GM23248 (cell line): ENCODE measurements at regions not wholly inside any gene's neighbourhood (a gene's known extent, or its start where the extent isn't known, plus 50 kb on each side); places are given as distances from the start of the nearest gene placed in this dataset.

Source experiments
- DNase-seq: peaks from one replicate; pipeline ENCODE4 v3.0.0-alpha.2; 2015
- H2AFZ ChIP-seq: fragments of 200-600 bp; sonication (generic); 2 replicates; pipeline ENCODE4 v1.6.1; 2016; ENCODE audit warnings: antibody characterized with exemption
- H3F3A ChIP-seq: fragments of 200-600 bp; sonication (generic); 2 replicates; pipeline ENCODE4 v1.6.1; 2016; ENCODE audit warnings: mild to moderate bottlenecking, antibody characterized with exemption, mixed run types; ENCODE audit not compliant: insufficient read depth
- H3K27ac ChIP-seq: fragments of 200-600 bp; sonication (generic); 2 replicates; pipeline ENCODE4 v1.5.1; 2016; ENCODE audit warnings: mild to moderate bottlenecking
- H3K27me3 ChIP-seq: fragments of 200-600 bp; sonication (generic); replicated peaks from 2 replicates; pipeline ENCODE4 v1.6.1; 2016; ENCODE audit warnings: mild to moderate bottlenecking; ENCODE audit not compliant: insufficient read depth
- H3K36me3 ChIP-seq: fragments of 200-600 bp; sonication (generic); 2 replicates; pipeline ENCODE4 v1.6.1; 2016; ENCODE audit warnings: low read depth, mild to moderate bottlenecking
- H3K4me1 ChIP-seq: fragments of 200-600 bp; sonication (generic); 2 replicates; pipeline ENCODE4 v1.6.1; 2016; ENCODE audit warnings: mild to moderate bottlenecking; ENCODE audit not compliant: insufficient read depth
- H3K4me2 ChIP-seq: fragments of 200-600 bp; sonication (generic); one replicate; pipeline ENCODE4 v1.6.1; 2016; ENCODE audit warnings: mild to moderate bottlenecking; ENCODE audit not compliant: unreplicated experiment
- H3K4me3 ChIP-seq: fragments of 200-600 bp; sonication (generic); 2 replicates; pipeline ENCODE4 v1.5.1; 2016; ENCODE audit warnings: mild to moderate bottlenecking
- H3K79me2 ChIP-seq: fragments of 200-600 bp; sonication (generic); 2 replicates; pipeline ENCODE4 v1.6.1; 2016; ENCODE audit warnings: mild to moderate bottlenecking; ENCODE audit not compliant: insufficient read depth
- H3K9ac ChIP-seq: fragments of 200-600 bp; sonication (generic); 2 replicates; pipeline ENCODE4 v1.6.1; 2016; ENCODE audit warnings: mild to moderate bottlenecking
- H3K9me2 ChIP-seq: fragments of 200-600 bp; sonication (generic); 2 replicates; pipeline ENCODE4 v1.6.1; 2016; ENCODE audit warnings: mixed run types, mild to moderate bottlenecking, moderate library complexity; ENCODE audit not compliant: insufficient read depth
- H3K9me3 ChIP-seq: fragments of 200-600 bp; sonication (generic); one replicate; pipeline ENCODE4 v1.6.1; 2017; ENCODE audit warnings: low read depth
- H4K20me1 ChIP-seq: fragments of 200-600 bp; sonication (generic); 2 replicates; pipeline ENCODE4 v1.6.0; 2016; ENCODE audit not compliant: insufficient read depth
- EZH2 ChIP-seq: fragments of 200-600 bp; sonication (generic); IDR thresholded peaks from 2 replicates; pipeline ENCODE4 v1.6.1; 2018; ENCODE audit warnings: antibody characterized with exemption, mild to moderate bottlenecking; ENCODE audit not compliant: insufficient read depth, poor library complexity, severe bottlenecking
- EZH2phosphoT487 ChIP-seq: fragments of 200-600 bp; sonication (generic); IDR thresholded peaks from 2 replicates; pipeline ENCODE4 v1.6.1; 2018; ENCODE audit warnings: antibody characterized with exemption, moderate library complexity, mild to moderate bottlenecking, low read depth; ENCODE audit not compliant: insufficient read depth
- WGBS, 2 experiments: methylation state at CpG; one replicate each; pipeline ENCODE4 v1.1.6; 2015 to 2017; ENCODE audit warnings: low lambda C conversion rate in 2 of 2, low coverage in 1 of 2; ENCODE audit errors: missing lambda C conversion rate in 2 of 2; 5-methylcytosine and 5-hydroxymethylcytosine counted together
- in situ Hi-C: fragments of 300-500 bp; cut with MboI; formaldehyde crosslinking; loops from 2 replicates; pipeline ENCODE4 v1.15.0; 2020

DNA sequence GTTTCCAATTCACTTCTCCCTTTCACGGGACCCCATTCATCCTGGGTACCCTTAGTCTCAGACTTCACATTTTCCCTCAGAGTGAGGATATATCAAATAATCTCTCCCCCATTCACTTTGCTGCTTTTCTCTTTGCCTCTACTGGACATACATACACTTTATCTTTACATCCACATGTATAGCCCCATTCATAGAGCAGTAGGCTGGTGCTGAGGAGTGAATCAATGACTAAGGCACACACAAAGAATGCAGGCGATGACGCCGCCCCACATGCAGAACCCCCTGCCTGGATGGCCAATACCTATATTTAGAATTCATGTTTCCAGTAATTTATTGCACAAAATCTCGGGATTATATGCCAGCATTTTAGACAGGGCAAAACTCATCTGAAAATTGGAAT lies 554.3 kb upstream of the TENM3 start:
- no peak for DNase-seq
- no peak overlapping the region for H3K4me3 ChIP-seq
- H3F3A ChIP-seq, result no peaks in the 10 kb centered on the region; the same call in 1 of the 2 replicates
- WGBS, 2 experiments, result 22 to 28% methylated on average over 5 of the region's 5 CpGs
- H3K4me2 ChIP-seq, result no peak overlapping the region
- H3K36me3 ChIP-seq, result no peaks in the 10 kb centered on the region
- H2AFZ ChIP-seq, result no peak overlapping the region
- H3K4me1 ChIP-seq, result peaks cover 22% of the 10 kb centered on the region
- TF ChIP-seq EZH2phosphoT487, result no peak
- TF ChIP-seq EZH2, result no peak
- H3K9me2 ChIP-seq, result no peaks in the 10 kb centered on the region
- H4K20me1 ChIP-seq, result no peaks in the 10 kb centered on the region
- H3K9ac ChIP-seq, result no peak overlapping the region
- in situ Hi-C loops, result no loop called here
- no peaks in the 10 kb centered on the region for H3K9me3 ChIP-seq
- no peaks in the 10 kb centered on the region for H3K79me2 ChIP-seq
- no peaks in the 10 kb centered on the region for H3K27me3 ChIP-seq
- no peak overlapping the region for H3K27ac ChIP-seq

DNA sequence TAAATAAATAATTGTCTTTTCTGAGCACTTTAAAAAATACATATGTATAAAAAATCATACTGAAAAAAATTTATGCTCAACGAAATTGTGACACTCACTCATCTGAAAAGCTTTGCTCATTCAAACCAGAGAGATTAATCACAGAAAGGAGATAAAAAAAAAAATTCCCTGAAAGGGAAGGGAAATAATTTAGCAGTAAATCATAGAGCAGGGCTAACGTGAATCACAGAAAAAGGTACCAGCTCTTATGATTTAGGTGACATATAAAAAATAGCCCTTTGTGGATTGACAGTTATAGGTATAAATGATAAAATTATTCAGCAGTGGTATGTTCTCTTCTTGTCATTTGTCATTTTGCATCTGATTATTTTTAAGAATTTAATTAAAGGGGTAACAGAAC lies 552.7 kb upstream of the TENM3 start:
- Histone ChIP-seq H4K20me1 (no peaks in the 10 kb centered on the region), H3K27me3 (no peaks in the 10 kb centered on the region), H3K4me1 (peaks cover 18% of the 10 kb centered on the region), H3F3A (no peaks in the 10 kb centered on the region), H3K4me2 (no peak overlapping the region), H3K9ac (no peak overlapping the region), H3K4me3 (no peak overlapping the region), H2AFZ (no peak overlapping the region), H3K36me3 (no peaks in the 10 kb centered on the region), H3K9me2 (no peaks in the 10 kb centered on the region), H3K27ac (no peak overlapping the region), H3K79me2 (no peaks in the 10 kb centered on the region), H3K9me3 (no peaks in the 10 kb centered on the region)
- in situ Hi-C loops, result no loop called here
- no peak for DNase-seq
- TF ChIP-seq EZH2, result no peak
- no peak for TF ChIP-seq EZH2phosphoT487
- 0 to 1% methylated on average over 2 of the region's 2 CpGs for WGBS, 2 experiments

DNA sequence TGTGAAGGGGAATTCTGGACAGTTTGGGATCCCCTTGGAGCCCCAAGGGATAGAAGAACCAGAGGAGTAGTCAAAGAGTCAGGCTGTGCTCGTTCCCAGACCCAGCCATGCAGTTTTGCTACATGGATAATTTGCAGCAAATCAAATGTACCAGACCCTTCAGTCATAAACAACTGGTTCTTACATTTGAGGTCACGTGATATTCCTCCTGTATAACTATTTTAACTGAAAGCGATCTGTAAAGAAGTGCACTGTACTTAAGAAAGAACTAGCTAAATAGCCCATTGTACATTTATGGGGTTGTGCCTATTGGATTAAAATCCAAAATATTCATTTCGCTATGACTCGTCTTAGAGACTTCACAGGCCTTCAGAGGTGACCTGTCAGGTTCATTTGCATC lies 550.2 kb upstream of the TENM3 start:
- Histone ChIP-seq H3F3A (no peaks in the 10 kb centered on the region), H3K9ac (no peak overlapping the region), H3K4me3 (no peak overlapping the region), H3K27ac (no peak overlapping the region), H3K36me3 (no peaks in the 10 kb centered on the region), H3K79me2 (no peaks in the 10 kb centered on the region), H3K27me3 (no peaks in the 10 kb centered on the region), H3K9me3 (no peaks in the 10 kb centered on the region), H3K9me2 (no peaks in the 10 kb centered on the region), H2AFZ (no peak overlapping the region), H3K4me1 (no peaks in the 10 kb centered on the region), H3K4me2 (no peak overlapping the region), H4K20me1 (no peaks in the 10 kb centered on the region)
- no peak for DNase-seq
- WGBS, 2 experiments, result 12 to 15% methylated on average over 5 of the region's 5 CpGs
- TF ChIP-seq EZH2 (no peak), EZH2phosphoT487 (no peak)
- in situ Hi-C loops, result no loop called here

DNA sequence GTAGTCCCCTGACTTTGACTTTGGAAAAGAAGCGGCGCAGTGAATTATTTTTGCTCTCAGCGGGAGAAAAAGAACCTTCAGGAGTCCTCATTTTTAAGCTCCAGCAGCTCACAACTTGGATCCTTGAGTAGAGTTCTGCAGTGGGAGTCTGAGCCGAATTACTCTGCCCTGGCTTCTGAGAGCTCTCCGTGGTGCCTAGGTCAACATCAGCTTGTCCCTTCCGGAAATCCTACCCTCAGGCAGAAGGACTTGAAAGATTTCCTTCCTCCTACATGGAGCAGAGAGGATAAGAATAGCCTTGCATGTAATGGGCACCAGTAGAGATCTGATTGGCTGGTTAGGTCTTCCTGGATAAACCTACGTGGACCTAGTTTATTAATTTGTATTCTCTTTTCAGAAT lies 549.7 kb upstream of the TENM3 start:
- H3K27ac ChIP-seq, result no peak overlapping the region
- DNase-seq, result no peak
- no peaks in the 10 kb centered on the region for H3K36me3 ChIP-seq
- no peak overlapping the region for H3K4me2 ChIP-seq
- in situ Hi-C loops, result no loop called here
- no peaks in the 10 kb centered on the region for H3K9me2 ChIP-seq
- no peak overlapping the region for H3K9ac ChIP-seq
- 13 to 20% methylated on average over 7 of the region's 7 CpGs for WGBS, 2 experiments
- H4K20me1 ChIP-seq, result no peaks in the 10 kb centered on the region
- no peaks in the 10 kb centered on the region for H3K27me3 ChIP-seq
- TF ChIP-seq EZH2phosphoT487, result no peak
- no peak for TF ChIP-seq EZH2
- H3K9me3 ChIP-seq, result no peaks in the 10 kb centered on the region
- no peak overlapping the region for H2AFZ ChIP-seq
- H3K4me1 ChIP-seq, result no peaks in the 10 kb centered on the region
- H3K4me3 ChIP-seq, result no peak overlapping the region
- no peaks in the 10 kb centered on the region for H3F3A ChIP-seq
- no peaks in the 10 kb centered on the region for H3K79me2 ChIP-seq

DNA sequence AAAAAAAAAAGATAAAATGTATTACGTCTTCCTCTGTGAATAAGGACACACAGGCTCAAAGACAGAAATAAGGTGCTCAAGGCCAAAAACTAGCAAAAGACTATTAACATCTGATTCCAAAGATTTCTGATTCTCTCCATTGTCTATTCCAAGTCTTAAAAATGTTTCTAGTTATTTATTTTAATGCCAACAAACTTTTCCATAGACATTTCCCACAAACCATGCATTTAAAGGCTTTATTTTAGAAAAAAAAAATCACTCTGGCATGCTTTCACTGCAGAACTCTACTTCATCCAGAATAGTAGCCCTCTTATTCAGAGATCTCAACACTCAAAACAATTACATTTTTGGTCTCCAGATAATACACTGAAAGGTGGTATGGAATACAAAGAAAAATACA lies 545.0 kb upstream of the TENM3 start:
- Histone ChIP-seq H3K4me3 (no peak overlapping the region), H2AFZ (no peak overlapping the region), H3K4me2 (no peak overlapping the region), H3K79me2 (no peaks in the 10 kb centered on the region), H3K36me3 (no peaks in the 10 kb centered on the region), H3F3A (no peaks in the 10 kb centered on the region), H3K27me3 (no peaks in the 10 kb centered on the region), H3K4me1 (no peaks in the 10 kb centered on the region), H3K9me3 (no peaks in the 10 kb centered on the region), H3K27ac (no peak overlapping the region), H3K9ac (no peak overlapping the region), H3K9me2 (no peaks in the 10 kb centered on the region), H4K20me1 (no peaks in the 10 kb centered on the region)
- WGBS, 2 experiments, result 8 to 12% methylated on average over 1 of the region's 1 CpG
- TF ChIP-seq EZH2 (no peak), EZH2phosphoT487 (no peak)
- in situ Hi-C loops, result no loop called here
- no peak for DNase-seq
